Epithelial cell of prostate (primary cell): ENCODE measurements at regions not wholly inside any gene's neighbourhood (a gene's known extent, or its start where the extent isn't known, plus 50 kb on each side); places are given as distances from the start of the nearest gene placed in this dataset.

Experiments used
- DNase-seq: peaks from one replicate; pipeline ENCODE4 v3.0.0-alpha.2; 2011; ENCODE audit warnings: low read depth, low spot score
- H3K27ac ChIP-seq: fragments of 450-650 bp; 2 replicates; pipeline ENCODE4 v1.5.1; 2017; ENCODE audit warnings: mild to moderate bottlenecking

GRCh38 chr2:173580956-173581355 lies 226.3 kb downstream of the CDCA7 start:
- no peak for DNase-seq

GRCh38 chr2:173583196-173583595 lies 228.5 kb downstream of the CDCA7 start:
- no peak overlapping the region for H3K27ac ChIP-seq
- no peak for DNase-seq

More at GRCh38 chr2:173580956-173581355, 226.3 kb downstream of the CDCA7 start:
- H3K27ac ChIP-seq, result no peak overlapping the region

GRCh38 chr2:173584000-173584399 lies 229.3 kb downstream of the CDCA7 start:
- no peak for DNase-seq

GRCh38 chr2:173584676-173585458 lies 230.2 kb downstream of the CDCA7 start:
- H3K27ac ChIP-seq, result no peak overlapping the region
- DNase-seq, result no peak

More at GRCh38 chr2:173584000-173584399, 229.3 kb downstream of the CDCA7 start:
- no peak overlapping the region for H3K27ac ChIP-seq

GRCh38 chr2:173588931-173589369 lies 234.3 kb downstream of the CDCA7 start:
- DNase-seq, result no peak
- peak overlapping the region; percentile 85 for H3K27ac ChIP-seq

GRCh38 chr2:173589604-173590275 lies 235.1 kb downstream of the CDCA7 start:
- DNase-seq, result peak; percentile 91
- peak overlapping the region; percentile 85 for H3K27ac ChIP-seq

- peak; percentile 95 for DNase-seq
- peak overlapping the region; percentile 85 for H3K27ac ChIP-seq
Observed at GRCh38 chr2:173590276-173590861, 235.7 kb downstream of the CDCA7 start.

- H3K27ac ChIP-seq, result no peak overlapping the region
- DNase-seq, result no peak
Observed at GRCh38 chr2:173593109-173593508, 238.4 kb downstream of the CDCA7 start.

- H3K27ac ChIP-seq, result no peak overlapping the region
- DNase-seq, result no peak
Observed at GRCh38 chr2:173596244-173596643, 241.6 kb downstream of the CDCA7 start.

- no peak overlapping the region for H3K27ac ChIP-seq
- DNase-seq, result no peak
Observed at GRCh38 chr2:173598525-173598924, 243.9 kb downstream of the CDCA7 start.

GRCh38 chr2:173599821-173600359 lies 245.2 kb downstream of the CDCA7 start:
- no peak overlapping the region for H3K27ac ChIP-seq
- no peak for DNase-seq

- no peak for DNase-seq
- no peak overlapping the region for H3K27ac ChIP-seq
Observed at GRCh38 chr2:173602153-173602795, 247.6 kb downstream of the CDCA7 start.

GRCh38 chr2:173605994-173606393 lies 251.3 kb downstream of the CDCA7 start:
- H3K27ac ChIP-seq, result no peak overlapping the region

GRCh38 chr2:173606619-173607248 lies 252.1 kb downstream of the CDCA7 start:
- no peak overlapping the region for H3K27ac ChIP-seq
- DNase-seq, result no peak

More at GRCh38 chr2:173605994-173606393, 251.3 kb downstream of the CDCA7 start:
- DNase-seq, result no peak

GRCh38 chr2:173607606-173608311 lies 253.1 kb downstream of the CDCA7 start:
- H3K27ac ChIP-seq, result no peak overlapping the region
- DNase-seq, result no peak

GRCh38 chr2:173611121-173611520 lies 256.4 kb downstream of the CDCA7 start:
- no peak overlapping the region for H3K27ac ChIP-seq
- DNase-seq, result no peak

GRCh38 chr2:173612354-173612753 lies 257.7 kb downstream of the CDCA7 start:
- H3K27ac ChIP-seq, result no peak overlapping the region
- no peak for DNase-seq

GRCh38 chr2:173613386-173613785 lies 258.7 kb downstream of the CDCA7 start:
- no peak overlapping the region for H3K27ac ChIP-seq
- DNase-seq, result no peak

GRCh38 chr2:173614265-173614930 lies 259.7 kb downstream of the CDCA7 start:
- DNase-seq, result no peak
- H3K27ac ChIP-seq, result no peak overlapping the region
